ENCODE measurements at regions not wholly inside any gene's neighbourhood (a gene's known extent, or its start where the extent isn't known, plus 50 kb on each side); places are given as distances from the start of the nearest gene placed in this dataset.

DNA sequence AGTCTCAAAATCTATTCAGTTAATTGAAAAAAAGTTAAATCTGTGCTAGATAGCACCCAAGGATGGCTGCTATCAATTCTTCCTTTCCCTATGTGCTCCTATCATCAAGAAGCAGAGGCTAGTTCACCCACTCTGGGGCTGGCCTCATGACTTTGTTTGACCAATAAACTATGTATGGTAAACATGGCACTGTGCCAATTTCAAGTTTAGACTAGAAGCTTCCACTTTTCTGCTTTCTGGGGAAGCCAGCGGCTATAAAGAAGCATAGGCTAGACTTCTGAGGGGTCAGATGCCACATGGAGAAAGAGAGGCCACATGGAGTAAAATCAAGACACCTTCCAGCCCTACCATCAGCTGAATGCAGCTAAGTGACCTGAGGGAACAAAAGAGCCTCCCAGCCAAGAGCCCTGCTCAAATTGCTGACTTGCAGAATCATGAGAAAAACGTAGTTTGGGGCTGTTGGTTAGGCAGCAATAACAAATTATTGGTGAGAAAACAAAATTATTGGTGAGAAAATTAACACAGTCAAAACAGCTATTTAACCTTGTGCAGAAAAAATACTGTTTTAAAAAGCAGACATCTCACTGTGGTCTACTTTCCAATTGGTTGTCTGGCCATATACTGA, 86.5 kb upstream of the SLC14A2 start:
- no peak overlapping the region for H3K27ac Mint-ChIP-seq (ENCODE audit: unreplicated experiment)
- H3K4me1 Mint-ChIP-seq (ENCODE audit: low read depth) = peaks cover 15% of the 10 kb centered on the region
- no peaks in the 10 kb centered on the region for H3K27me3 Mint-ChIP-seq (ENCODE audit: low read depth)
- no peak for TF ChIP-seq CTCF (IDR thresholded peaks at IDR 0.05)
- DNase-seq (ENCODE audit: low spot score) = no peak
- H3K4me3 Mint-ChIP-seq (ENCODE audit: unreplicated experiment) = no peak overlapping the region
- H3K9me3 Mint-ChIP-seq (ENCODE audit: low read depth) = peaks cover 3% of the 10 kb centered on the region
- H3K36me3 Mint-ChIP-seq (ENCODE audit: low read depth) = peaks cover 2% of the 10 kb centered on the region

GRCh38 chr18:45538444-45538843, 76.8 kb upstream of the SLC14A2 start:
- no peak for DNase-seq (ENCODE audit: low spot score)
- H3K36me3 Mint-ChIP-seq (ENCODE audit: low read depth) = peaks cover 2% of the 10 kb centered on the region
- H3K4me1 Mint-ChIP-seq (ENCODE audit: low read depth) = peaks cover 4% of the 10 kb centered on the region
- no peak for TF ChIP-seq CTCF (IDR thresholded peaks at IDR 0.05)
- no peaks in the 10 kb centered on the region for H3K27me3 Mint-ChIP-seq (ENCODE audit: low read depth)
- no peak overlapping the region for H3K4me3 Mint-ChIP-seq (ENCODE audit: unreplicated experiment)
- peaks cover 17% of the 10 kb centered on the region for H3K9me3 Mint-ChIP-seq (ENCODE audit: low read depth)
- no peak overlapping the region for H3K27ac Mint-ChIP-seq (ENCODE audit: unreplicated experiment)

DNA sequence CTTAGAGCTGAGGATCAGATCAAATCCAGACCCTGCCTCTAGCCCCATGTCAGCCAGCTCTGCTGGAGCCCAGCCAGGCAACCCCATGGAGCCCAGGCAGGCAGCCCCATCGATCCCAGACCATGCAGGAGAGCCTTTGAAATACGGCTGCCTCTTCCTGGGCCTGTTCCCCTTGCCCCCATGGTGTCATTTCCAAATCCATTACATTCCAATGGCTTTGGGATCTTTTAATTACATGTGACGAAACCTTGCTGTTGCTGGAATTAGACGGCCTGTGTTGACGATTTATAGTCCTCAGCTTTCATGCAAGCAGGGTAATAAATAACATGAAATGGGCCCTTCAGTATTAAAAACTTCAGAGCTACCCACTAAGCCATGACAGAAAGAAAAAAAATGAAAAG, 75.8 kb upstream of the SLC14A2 start:
- Mint-ChIP-seq H3K9me3 (ENCODE audit: low read depth) (peaks cover 17% of the 10 kb centered on the region), H3K36me3 (ENCODE audit: low read depth) (peaks cover 2% of the 10 kb centered on the region), H3K27me3 (ENCODE audit: low read depth) (no peaks in the 10 kb centered on the region), H3K4me1 (ENCODE audit: low read depth) (peaks cover 4% of the 10 kb centered on the region), H3K4me3 (ENCODE audit: unreplicated experiment) (no peak overlapping the region), H3K27ac (ENCODE audit: unreplicated experiment) (no peak overlapping the region)
- TF ChIP-seq CTCF (IDR thresholded peaks at IDR 0.05) = no peak
- DNase-seq (ENCODE audit: low spot score) = no peak

GRCh38 chr18:45540125-45540524, 75.2 kb upstream of the SLC14A2 start:
- DNase-seq (ENCODE audit: low spot score) = no peak
- TF ChIP-seq CTCF (IDR thresholded peaks at IDR 0.05) = no peak
- Mint-ChIP-seq H3K27me3 (ENCODE audit: low read depth) (no peaks in the 10 kb centered on the region), H3K4me3 (ENCODE audit: unreplicated experiment) (no peak overlapping the region), H3K36me3 (ENCODE audit: low read depth) (peaks cover 2% of the 10 kb centered on the region), H3K9me3 (ENCODE audit: low read depth) (peaks cover 17% of the 10 kb centered on the region), H3K27ac (ENCODE audit: unreplicated experiment) (no peak overlapping the region), H3K4me1 (ENCODE audit: low read depth) (peaks cover 4% of the 10 kb centered on the region)

GRCh38 chr18:45541421-45541820, 73.9 kb upstream of the SLC14A2 start:
- Mint-ChIP-seq H3K4me3 (ENCODE audit: unreplicated experiment) (no peak overlapping the region), H3K27ac (ENCODE audit: unreplicated experiment) (no peak overlapping the region), H3K27me3 (ENCODE audit: low read depth) (no peaks in the 10 kb centered on the region), H3K9me3 (ENCODE audit: low read depth) (peaks cover 17% of the 10 kb centered on the region), H3K4me1 (ENCODE audit: low read depth) (peaks cover 4% of the 10 kb centered on the region), H3K36me3 (ENCODE audit: low read depth) (peaks cover 2% of the 10 kb centered on the region)
- no peak for TF ChIP-seq CTCF (IDR thresholded peaks at IDR 0.05)
- DNase-seq (ENCODE audit: low spot score) = no peak
